ENCODE measurements at regions not wholly inside any gene's neighbourhood (a gene's known extent, or its start where the extent isn't known, plus 50 kb on each side); places are given as distances from the start of the nearest gene placed in this dataset.
"Not testable (repeated sequence)": the region's sequence is repeated elsewhere in the genome, so short reads cannot be mapped to it uniquely, and the experiment has no call there.

GRCh38 chr11:38156495-38157146 lies 1558.6 kb upstream of the RAG2 start:
- no peak for DNase-seq (ENCODE audit: low read depth)

- no peak for DNase-seq (ENCODE audit: low read depth)
Measured at GRCh38 chr11:38155856-38156255, 1557.8 kb upstream of the RAG2 start.

- DNase-seq (ENCODE audit: low read depth): no peak
Measured at GRCh38 chr11:38153985-38154384, 1555.9 kb upstream of the RAG2 start.

GRCh38 chr11:38143852-38144251 lies 1545.8 kb upstream of the RAG2 start:
- DNase-seq (ENCODE audit: low read depth): no peak

- no peak for DNase-seq (ENCODE audit: low read depth)
Measured at GRCh38 chr11:38138972-38139371, 1540.9 kb upstream of the RAG2 start.

GRCh38 chr11:38136887-38137286 lies 1538.9 kb upstream of the RAG2 start:
- DNase-seq (ENCODE audit: low read depth): no peak

- DNase-seq (ENCODE audit: low read depth): no peak
Measured at GRCh38 chr11:38131535-38131934, 1533.5 kb upstream of the RAG2 start.

GRCh38 chr11:38130976-38131375 lies 1532.9 kb upstream of the RAG2 start:
- no peak for DNase-seq (ENCODE audit: low read depth)

GRCh38 chr11:38130514-38130913 lies 1532.5 kb upstream of the RAG2 start:
- DNase-seq (ENCODE audit: low read depth): no peak

GRCh38 chr11:38123673-38124072 lies 1525.6 kb upstream of the RAG2 start:
- DNase-seq (ENCODE audit: low read depth): no peak

GRCh38 chr11:38116616-38117015 lies 1518.6 kb upstream of the RAG2 start:
- not testable (repeated sequence) for DNase-seq (ENCODE audit: low read depth)

- DNase-seq (ENCODE audit: low read depth): not testable (repeated sequence)
Measured at GRCh38 chr11:38115381-38115780, 1517.3 kb upstream of the RAG2 start.

GRCh38 chr11:38100836-38101462 lies 1502.9 kb upstream of the RAG2 start:
- no peak for DNase-seq (ENCODE audit: low read depth)

- DNase-seq (ENCODE audit: low read depth): no peak
Measured at GRCh38 chr11:38095268-38095667, 1497.2 kb upstream of the RAG2 start.

- no peak for DNase-seq (ENCODE audit: low read depth)
Measured at GRCh38 chr11:38089726-38090125, 1491.7 kb upstream of the RAG2 start.

GRCh38 chr11:38060920-38061319 lies 1462.9 kb upstream of the RAG2 start:
- DNase-seq (ENCODE audit: low read depth): no peak

- DNase-seq (ENCODE audit: low read depth): no peak
Measured at GRCh38 chr11:38060136-38060535, 1462.1 kb upstream of the RAG2 start.

GRCh38 chr11:38046571-38047135 lies 1448.6 kb upstream of the RAG2 start:
- DNase-seq (ENCODE audit: low read depth): no peak

- no peak for DNase-seq (ENCODE audit: low read depth)
Measured at GRCh38 chr11:38043060-38043459, 1445.0 kb upstream of the RAG2 start.

- DNase-seq (ENCODE audit: low read depth): no peak
Measured at GRCh38 chr11:38038777-38039176, 1440.7 kb upstream of the RAG2 start.

- no peak for DNase-seq (ENCODE audit: low read depth)
Measured at GRCh38 chr11:38019072-38019775, 1421.2 kb upstream of the RAG2 start.

GRCh38 chr11:38014405-38014804 lies 1416.4 kb upstream of the RAG2 start:
- no peak for DNase-seq (ENCODE audit: low read depth)

- no peak for DNase-seq (ENCODE audit: low read depth)
Measured at GRCh38 chr11:38013157-38013556, 1415.1 kb upstream of the RAG2 start.
